EL (cell line): ENCODE measurements at regions not wholly inside any gene's neighbourhood (a gene's known extent, or its start where the extent isn't known, plus 50 kb on each side); places are given as distances from the start of the nearest gene placed in this dataset.
"Not testable (repeated sequence)": the region's sequence is repeated elsewhere in the genome, so short reads cannot be mapped to it uniquely, and the experiment has no call there.

Experiments used
- DNase-seq: peaks from one replicate; pipeline ENCODE4 v3.0.0-alpha.2; 2016

DNA sequence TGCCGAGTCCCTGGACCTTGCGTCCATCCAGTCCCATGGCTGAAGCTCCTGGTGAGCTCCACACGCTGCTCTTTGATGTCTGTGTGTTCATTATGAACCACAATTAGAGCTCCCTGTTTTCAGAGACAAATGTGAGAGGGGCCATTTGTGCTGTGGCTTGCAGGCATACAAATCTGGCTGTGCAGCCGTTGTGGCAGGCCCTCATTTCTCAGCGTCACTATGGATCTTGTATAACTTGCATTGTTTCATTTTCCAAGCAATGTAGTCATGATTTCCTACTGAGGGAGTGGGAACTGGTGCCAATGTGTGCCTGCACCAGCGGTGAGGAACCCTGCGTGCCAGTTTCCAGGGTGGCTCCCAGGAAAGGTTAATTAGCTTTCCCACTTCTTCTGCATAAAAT is 542.6 kb downstream of the TMEM114 start:
- DNase-seq = no peak

- no peak for DNase-seq
These were observed 545.5 kb downstream of the TMEM114 start for GRCh38 chr16:8044796-8045195.

GRCh38 chr16:8032406-8032805 is 557.9 kb downstream of the TMEM114 start:
- DNase-seq = no peak

DNA sequence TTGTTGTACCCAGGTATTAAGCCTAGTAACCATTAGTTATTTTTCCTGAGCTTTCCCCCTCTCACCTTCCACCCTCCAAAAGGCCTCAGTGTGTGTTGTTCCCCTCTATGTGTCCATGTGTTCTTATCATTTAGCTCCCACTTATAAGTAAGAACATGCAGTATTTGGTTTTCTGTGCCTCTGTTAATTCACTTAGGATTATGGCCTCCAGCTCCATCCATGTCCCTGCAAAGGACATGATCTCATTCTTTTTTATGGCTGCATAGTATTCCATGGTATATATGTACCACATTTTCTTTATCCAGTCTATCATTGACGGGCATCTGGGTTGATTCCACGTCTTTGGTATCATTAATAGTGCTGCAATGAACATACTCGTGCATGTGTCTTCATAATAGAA is 560.3 kb downstream of the TMEM114 start:
- DNase-seq = not testable (repeated sequence)

DNA sequence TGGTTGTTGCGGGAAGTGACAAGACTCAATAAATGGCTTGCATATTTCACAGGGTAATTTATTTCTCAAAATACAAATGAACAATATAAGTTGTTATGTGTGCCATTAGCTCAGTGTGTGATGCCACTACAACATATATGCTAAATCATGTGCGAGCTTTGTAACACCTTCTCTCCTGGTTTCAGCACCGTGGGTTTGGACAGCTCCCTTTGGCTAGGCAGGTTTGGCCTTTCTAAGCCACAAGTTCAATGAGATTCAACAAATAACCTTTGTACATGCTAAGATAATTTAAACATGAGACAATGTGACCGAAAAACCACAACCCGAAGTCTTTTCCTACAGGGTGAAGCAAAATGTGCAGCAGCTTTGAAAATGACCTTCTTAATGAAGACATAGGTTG is 563.9 kb downstream of the TMEM114 start:
- DNase-seq = no peak

- no peak for DNase-seq
These were observed 567.0 kb downstream of the TMEM114 start for GRCh38 chr16:8023326-8023725.

DNA sequence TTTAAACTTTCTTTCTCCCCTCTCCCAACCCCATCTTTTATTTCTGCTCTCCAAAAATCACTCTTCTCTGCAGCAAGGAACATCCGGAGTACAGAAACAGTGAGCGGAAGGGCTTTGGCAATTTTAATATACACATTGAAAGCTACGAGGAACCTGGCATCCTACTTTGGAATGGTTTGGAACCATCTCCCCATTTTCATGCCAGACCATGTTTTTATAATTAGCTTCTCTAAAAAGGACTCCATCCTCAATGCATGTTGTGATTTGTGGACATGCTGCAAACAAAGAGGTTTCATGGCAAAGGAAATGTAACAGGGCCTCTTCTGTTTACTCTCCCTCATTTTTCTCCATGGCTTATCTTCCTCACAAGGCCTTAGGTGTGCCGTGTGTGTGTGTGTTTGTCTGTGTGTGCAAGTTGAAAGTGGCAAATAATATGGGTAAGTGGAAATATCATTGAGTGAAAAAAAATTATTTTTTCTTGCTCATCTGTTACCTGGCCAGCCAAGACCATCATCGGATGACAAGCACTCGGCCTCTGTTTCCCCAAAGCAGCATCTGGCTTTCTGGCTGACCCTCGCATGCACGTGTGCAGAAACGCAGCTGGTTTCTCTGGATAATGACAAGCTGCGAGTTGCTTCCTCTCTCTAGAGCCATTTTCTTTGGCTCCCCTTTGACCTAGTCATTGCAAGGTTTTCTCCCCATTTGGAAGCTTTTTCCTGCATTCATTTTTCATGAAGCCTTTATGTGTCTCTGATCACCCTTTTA is 585.0 kb downstream of the TMEM114 start:
- no peak for DNase-seq

GRCh38 chr16:7998789-7999453 is 591.4 kb downstream of the TMEM114 start:
- DNase-seq = no peak

- no peak for DNase-seq
These were observed 592.3 kb downstream of the TMEM114 start for GRCh38 chr16:7997966-7998365.

DNA sequence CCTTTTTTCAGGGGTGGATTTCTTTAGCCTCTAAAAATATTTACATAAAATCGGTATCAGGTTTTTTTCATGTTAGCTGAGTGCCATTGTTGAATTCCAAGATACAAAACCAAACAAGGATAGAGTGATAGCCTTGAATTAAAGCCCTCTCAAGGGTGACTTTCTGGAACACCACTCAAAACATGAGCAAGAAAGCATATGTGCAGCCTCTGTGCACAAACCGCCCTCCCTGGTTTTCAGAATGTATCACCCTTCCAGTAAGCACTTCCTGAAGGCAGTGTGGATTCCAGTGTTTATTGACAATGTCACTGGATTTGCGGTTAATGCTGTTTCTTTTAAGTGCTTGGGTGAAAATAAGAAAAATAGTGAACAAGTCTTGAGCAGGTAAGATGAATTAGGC is 597.7 kb downstream of the TMEM114 start:
- DNase-seq = no peak

DNA sequence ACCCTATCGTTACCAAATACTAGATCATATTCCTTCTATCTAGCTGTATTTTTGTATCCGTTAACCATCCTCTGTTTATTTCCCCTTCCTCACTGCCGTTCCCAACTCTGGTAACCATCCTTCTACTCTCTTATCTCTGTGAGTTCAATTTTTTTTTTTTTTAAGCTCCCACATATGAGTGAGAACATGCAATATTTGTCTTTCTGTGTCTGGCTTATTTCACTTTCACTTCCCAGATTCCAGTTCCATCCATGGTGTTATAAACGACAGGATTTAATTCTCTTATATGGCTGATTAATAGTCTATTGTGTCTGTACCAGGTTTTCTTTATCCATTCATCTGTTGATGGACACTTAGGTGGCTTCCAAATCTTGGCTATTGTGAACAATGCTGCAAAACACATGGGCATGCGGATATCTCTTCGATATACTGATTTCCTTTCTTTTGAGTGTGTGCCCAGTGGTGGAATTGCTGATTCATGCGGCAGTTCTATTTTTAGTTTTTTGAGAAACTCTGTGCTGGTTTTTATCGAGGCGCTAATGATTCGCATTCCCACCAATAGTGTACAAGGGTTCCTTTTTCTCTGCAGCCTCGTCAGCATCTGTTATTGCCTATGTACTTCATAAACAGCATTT is 599.6 kb downstream of the TMEM114 start:
- no peak for DNase-seq

GRCh38 chr16:7983676-7984075 is 606.6 kb downstream of the TMEM114 start:
- no peak for DNase-seq

GRCh38 chr16:7980133-7980483 is 610.2 kb downstream of the TMEM114 start:
- no peak for DNase-seq

GRCh38 chr16:7979448-7980132 is 610.7 kb downstream of the TMEM114 start:
- DNase-seq = no peak

GRCh38 chr16:7976563-7976962 is 613.7 kb downstream of the TMEM114 start:
- no peak for DNase-seq

DNA sequence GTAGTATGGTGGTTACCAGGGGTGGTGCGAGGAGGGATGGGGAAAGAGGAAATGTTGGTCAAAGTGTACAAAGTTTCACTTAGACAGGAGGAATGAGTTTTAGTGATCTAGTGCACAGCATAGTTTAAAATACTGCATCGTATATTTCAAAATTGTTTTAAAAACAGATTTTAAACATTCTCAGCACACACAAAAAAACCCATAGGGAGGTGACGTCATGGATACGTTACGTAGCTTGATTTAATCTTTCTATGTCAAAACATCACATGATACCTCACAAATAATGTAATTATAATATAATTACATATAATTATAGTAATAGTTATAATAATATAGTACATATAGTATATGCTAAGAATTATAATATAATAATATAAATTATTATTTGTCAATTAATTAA is 614.2 kb downstream of the TMEM114 start:
- no peak for DNase-seq

DNA sequence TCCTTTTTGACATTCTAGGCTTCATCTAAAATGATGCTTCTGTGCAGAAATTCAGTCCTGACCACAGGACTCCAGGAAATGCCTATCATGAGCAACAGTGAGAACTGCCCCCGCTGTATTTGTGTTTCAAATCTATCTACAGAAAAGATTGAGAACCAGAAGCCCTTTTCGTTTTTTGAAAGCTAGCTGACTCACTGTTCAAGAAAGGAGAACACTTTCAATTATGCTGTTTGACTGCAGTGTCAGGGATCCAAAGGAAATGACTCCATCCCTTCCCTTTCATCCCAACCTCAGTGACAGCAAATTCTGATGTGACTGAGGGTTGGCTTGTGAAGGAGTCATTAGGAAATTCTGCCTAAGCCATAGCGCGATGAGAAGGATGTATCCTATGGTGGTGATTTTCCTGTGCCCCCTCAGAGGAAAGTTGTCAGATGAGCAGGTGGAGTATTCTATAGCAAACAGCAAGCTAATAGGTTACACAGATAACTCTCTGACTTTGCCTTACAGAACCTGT is 622.3 kb downstream of the TMEM114 start:
- DNase-seq = no peak

- no peak for DNase-seq
These were observed 625.6 kb downstream of the TMEM114 start for GRCh38 chr16:7964744-7965143.

GRCh38 chr16:7964167-7964566 is 626.1 kb downstream of the TMEM114 start:
- no peak for DNase-seq

- no peak for DNase-seq
These were observed 628.0 kb downstream of the TMEM114 start for GRCh38 chr16:7962091-7962879.

DNA sequence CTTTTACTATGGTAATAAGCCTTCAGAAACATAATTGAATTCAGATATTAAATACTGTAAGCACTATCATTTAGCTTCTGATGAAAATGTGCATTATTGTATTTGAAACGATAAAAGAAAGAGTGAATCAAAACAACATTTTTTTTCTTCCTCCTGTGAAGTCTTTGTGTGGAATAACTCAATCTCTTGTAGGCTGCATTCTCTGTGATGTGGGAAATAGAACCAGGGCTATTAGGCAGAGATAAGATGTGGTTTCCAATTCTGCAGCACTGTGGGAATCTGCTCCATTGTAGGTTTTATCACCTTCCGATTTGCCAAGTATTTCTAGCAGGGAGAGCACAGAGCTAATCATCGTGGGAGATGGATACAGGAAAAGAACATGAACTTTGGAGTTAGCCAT is 624.5 kb downstream of the RBFOX1 start:
- no peak for DNase-seq

DNA sequence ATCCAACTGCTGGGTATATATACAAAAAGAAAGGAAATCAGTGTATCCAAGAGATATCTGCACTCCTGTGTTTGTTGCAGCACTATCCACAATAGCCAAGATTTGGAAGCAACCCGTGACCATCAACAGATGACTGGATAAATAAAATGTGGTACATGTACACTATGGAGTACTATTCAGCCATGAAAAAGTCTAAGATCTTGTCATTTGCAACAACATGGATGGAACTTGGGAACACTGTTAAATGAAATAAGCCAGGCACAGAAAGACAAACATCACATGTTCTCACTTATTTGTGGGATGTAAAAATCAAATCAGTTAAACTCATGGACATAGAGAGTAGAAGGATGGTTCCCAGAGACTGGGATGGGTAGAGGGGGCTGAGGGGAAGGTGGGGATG is 620.7 kb downstream of the RBFOX1 start:
- DNase-seq = no peak

GRCh38 chr16:7946142-7946541 is 613.5 kb downstream of the RBFOX1 start:
- no peak for DNase-seq
